PC-9 (cell line): ENCODE measurements at regions not wholly inside any gene's neighbourhood (a gene's known extent, or its start where the extent isn't known, plus 50 kb on each side); places are given as distances from the start of the nearest gene placed in this dataset.

ENCODE experiments used
- EZH2 ChIP-seq: fragments of 200-600 bp; sonication (generic); IDR thresholded peaks from 2 replicates; pipeline ENCODE4 v1.8.0; 2017; ENCODE audit warnings: antibody characterized with exemption, low read depth
- TF ChIP-seq, protein P1 (sequence below): fragments of 200-600 bp; sonication (generic); conservative IDR thresholded peaks from 2 replicates; pipeline ENCODE4 v1.6.1; 2017; ENCODE audit warnings: mixed run types, antibody characterized with exemption, mild to moderate bottlenecking, moderate library complexity

GRCh38 chr6:79787626-79788025, 156.5 kb downstream of the SH3BGRL2 start:
- TF ChIP-seq, protein P1, sequence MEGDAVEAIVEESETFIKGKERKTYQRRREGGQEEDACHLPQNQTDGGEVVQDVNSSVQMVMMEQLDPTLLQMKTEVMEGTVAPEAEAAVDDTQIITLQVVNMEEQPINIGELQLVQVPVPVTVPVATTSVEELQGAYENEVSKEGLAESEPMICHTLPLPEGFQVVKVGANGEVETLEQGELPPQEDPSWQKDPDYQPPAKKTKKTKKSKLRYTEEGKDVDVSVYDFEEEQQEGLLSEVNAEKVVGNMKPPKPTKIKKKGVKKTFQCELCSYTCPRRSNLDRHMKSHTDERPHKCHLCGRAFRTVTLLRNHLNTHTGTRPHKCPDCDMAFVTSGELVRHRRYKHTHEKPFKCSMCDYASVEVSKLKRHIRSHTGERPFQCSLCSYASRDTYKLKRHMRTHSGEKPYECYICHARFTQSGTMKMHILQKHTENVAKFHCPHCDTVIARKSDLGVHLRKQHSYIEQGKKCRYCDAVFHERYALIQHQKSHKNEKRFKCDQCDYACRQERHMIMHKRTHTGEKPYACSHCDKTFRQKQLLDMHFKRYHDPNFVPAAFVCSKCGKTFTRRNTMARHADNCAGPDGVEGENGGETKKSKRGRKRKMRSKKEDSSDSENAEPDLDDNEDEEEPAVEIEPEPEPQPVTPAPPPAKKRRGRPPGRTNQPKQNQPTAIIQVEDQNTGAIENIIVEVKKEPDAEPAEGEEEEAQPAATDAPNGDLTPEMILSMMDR = no peak
- no peak for TF ChIP-seq EZH2
